VCaP (cell line): ENCODE measurements at regions not wholly inside any gene's neighbourhood (a gene's known extent, or its start where the extent isn't known, plus 50 kb on each side); places are given as distances from the start of the nearest gene placed in this dataset.

Source experiments
- H3K27ac ChIP-seq: fragments of 450-650 bp; 2 replicates; pipeline ENCODE4 v1.5.1; 2017
- CTCF ChIP-seq: fragments of 450-650 bp; conservative IDR thresholded peaks from 2 replicates; pipeline ENCODE4 v1.5.1; 2017; ENCODE audit warnings: mild to moderate bottlenecking, moderate library complexity

- no peak for TF ChIP-seq CTCF
- no peak overlapping the region for H3K27ac ChIP-seq
Measured at GRCh38 chr1:29575277-29575676, 339.0 kb downstream of the PTPRU start.

- no peak for TF ChIP-seq CTCF
- H3K27ac ChIP-seq = no peak overlapping the region
Measured at GRCh38 chr1:29574871-29575270, 338.5 kb downstream of the PTPRU start.

- no peak overlapping the region for H3K27ac ChIP-seq
- TF ChIP-seq CTCF = no peak
Measured at GRCh38 chr1:29569971-29570634, 333.8 kb downstream of the PTPRU start.

GRCh38 chr1:29567257-29567656, 330.9 kb downstream of the PTPRU start:
- no peak for TF ChIP-seq CTCF
- H3K27ac ChIP-seq = no peak overlapping the region

- no peak for TF ChIP-seq CTCF
- H3K27ac ChIP-seq = no peak overlapping the region
Measured at GRCh38 chr1:29565490-29565889, 329.2 kb downstream of the PTPRU start.

- TF ChIP-seq CTCF = no peak
- H3K27ac ChIP-seq = no peak overlapping the region
Measured at GRCh38 chr1:29563571-29563970, 327.2 kb downstream of the PTPRU start.

GRCh38 chr1:29563092-29563491, 326.8 kb downstream of the PTPRU start:
- TF ChIP-seq CTCF = no peak

More at GRCh38 chr1:29563092-29563491, 326.8 kb downstream of the PTPRU start:
- no peak overlapping the region for H3K27ac ChIP-seq
